ENCODE measurements at regions not wholly inside any gene's neighbourhood (a gene's known extent, or its start where the extent isn't known, plus 50 kb on each side); places are given as distances from the start of the nearest gene placed in this dataset.
A peak's percentile ranks its signal among the peaks of the same experiment; 100 is the strongest.

DNA sequence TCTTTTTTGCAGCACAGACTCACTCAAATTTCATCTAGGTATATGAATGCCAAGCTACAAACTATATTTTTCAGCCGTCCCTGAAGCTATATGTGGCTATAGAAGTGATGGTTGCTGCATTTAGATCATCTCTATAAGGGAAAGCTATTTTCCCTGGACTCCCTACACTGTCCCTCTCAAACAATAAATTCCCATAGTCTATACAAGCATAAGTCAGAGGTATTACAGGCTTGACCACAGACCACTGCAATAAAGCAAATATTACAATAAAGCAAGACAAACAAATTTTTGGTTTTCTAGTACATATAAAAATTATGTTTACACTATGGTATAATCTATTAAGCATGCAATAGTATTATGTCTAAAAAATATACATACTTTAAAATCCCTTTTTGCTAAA is 1015.5 kb upstream of the LRRN3 start:
- no peak for DNase-seq

DNA sequence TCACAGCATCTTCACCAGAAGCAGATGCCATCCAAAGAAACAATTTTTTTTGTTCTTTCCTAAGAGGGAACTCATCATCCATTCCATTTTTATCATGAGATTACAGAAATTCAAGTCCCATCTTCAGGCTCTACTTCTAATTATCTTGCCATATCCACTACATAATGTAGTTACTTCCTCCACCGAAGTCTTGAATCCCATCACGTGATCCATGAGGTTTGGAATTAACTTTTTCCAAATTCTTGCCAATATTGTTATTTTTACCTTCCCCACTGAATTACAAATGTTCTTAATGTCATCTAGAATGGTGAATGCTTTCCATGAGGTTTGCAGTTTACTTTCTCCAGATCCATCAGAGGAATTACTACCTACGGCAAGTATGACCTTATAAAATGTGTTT is 1014.7 kb upstream of the LRRN3 start:
- no peak for DNase-seq

DNA sequence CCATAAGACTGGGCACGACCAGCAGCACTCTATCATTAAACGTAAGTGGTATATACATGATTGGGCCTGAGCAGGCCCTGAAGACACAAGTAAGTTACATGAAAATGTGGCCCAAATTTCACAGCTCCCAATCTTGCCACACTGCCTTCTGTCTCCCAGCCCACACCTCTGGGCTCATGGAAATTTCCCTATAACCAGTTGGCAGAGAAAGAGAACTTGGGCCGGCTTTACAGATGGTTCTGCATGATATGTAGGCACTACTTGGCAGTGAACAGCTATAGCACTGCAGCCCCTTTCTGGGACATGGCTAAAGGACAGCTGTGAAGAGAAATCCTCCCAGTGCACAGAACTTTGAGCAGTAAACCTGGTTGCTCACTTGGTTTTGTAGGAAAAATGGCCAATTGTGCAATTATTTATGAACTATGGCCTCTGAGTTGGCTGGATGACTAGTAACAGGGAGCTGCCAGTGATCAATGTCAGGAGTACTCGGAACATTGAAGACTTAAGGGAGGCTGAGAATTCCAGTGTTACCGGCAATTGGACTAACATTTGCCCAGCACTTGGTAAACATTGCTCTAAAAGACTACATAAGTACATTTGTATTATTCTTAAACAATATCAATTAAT is 1006.6 kb upstream of the LRRN3 start:
- no peak for DNase-seq

DNA sequence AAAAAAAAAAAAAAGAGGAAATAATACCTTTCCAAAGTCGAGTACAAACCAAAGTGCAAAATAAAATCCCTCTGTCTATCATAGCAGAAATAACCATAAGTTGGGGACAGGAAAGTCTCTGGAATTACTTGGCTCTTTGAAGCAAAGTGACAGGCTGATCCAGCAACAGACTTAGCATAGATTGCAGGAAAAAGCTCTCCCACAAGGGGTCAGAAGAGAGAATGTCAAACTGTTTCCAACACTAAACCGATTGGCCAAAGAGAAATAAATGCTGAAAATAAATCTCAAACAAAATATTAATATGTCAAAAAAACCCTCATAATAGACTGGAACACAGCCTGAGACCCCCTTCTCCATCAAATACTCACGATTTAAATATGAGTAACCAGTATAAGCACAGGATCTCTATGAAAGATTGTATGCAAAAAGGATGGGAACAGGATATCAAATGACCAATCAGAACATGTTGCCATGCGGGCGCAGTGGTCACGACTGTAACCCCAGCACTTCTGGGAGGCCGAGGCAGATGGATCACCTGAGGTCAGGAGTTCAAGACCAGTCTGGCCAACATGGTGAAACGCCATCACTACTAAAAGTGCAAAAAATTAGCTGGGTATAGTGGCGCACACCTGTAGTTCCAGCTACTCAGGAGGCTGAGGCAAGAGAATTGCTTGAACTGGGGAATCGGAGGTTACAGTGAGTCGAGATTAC is 1000.7 kb upstream of the LRRN3 start:
- peak in 1 of 5 experiments; percentile 24 for DNase-seq

DNA sequence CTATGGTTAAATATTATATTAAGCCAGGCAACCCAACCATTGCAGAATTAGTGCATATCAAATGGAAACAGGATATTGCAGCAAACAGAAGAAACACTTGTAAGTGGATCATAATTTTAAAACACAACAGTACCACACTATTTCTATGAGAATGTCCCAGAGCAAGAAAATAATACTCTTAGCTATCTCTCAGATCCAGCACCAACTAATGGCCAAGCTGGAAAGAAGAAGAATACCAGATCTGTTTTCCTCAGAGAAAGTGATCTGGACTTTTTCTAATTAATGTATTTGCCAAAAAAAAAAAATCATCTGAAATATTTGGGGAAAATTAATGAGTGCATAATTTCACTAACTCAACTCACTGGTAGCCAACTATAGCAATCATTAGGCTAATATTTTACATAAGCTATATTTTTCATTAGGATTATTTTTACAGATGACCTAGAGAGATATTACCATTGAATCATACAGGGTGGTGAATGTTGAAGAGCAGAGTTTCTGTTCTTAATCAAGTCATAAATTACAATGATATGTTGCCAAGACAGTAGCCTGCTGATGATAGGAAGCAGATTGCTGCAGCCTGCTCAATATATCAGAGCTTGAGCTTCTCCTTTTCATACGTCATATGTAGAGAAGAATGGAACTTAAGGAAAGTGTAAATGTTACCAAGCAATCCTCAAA is 995.4 kb upstream of the LRRN3 start:
- no peak for DNase-seq

DNA sequence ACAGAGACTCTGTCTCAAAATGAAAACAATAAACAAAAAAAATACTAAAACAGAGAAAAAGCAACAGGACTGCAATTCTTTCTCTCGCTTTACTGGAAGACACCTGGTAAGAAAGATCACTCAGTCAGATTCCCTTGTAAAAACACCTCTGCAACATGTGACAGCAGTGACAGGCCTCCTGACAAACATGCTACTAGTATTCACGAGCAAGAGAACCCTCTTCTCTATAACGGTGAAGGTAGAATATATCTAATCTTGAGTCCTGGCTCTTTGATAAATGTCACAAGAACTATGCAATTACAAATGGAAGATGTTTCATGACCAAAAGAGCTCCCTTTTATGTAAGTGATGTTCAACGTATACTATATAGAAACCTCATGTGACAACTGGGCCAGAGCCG is 986.7 kb upstream of the LRRN3 start:
- no peak for DNase-seq

DNA sequence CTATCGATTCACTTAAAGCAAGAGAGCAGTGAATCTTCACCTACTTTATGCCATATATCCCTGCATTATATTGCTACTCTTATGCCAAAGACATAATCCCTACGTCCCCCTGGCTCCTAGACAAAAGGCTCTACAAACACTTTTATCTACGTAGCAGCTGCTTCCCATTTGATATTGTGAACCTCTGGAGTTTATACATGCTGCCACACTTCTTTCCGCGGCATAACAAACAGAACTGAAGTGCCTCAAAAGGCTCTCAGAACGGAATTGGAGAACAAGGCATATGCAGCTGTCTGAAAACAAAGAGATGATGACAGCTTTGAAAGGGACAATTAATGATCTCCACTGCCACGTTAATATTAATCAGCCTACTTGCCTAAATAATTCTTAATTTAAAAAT is 985.6 kb upstream of the LRRN3 start:
- DNase-seq: no peak

DNA sequence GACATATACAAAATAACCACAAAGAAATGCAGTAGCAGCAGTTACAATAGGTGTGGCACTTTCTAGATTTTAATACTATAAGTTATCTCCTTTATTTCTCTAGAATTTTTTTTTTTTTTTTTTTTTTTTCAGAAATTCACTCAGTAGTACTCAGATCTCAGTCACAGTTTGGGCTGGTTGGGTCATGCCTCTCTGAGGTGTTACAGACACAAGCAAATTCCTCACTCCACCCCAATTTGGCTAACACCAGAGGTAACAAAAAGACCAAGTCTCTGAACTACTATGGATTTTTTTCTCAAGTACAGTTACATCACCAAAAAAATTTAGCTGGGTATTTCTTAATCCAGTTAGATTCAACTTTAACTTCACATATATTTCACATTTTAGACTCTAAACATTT is 985.1 kb upstream of the LRRN3 start:
- DNase-seq: no peak

DNA sequence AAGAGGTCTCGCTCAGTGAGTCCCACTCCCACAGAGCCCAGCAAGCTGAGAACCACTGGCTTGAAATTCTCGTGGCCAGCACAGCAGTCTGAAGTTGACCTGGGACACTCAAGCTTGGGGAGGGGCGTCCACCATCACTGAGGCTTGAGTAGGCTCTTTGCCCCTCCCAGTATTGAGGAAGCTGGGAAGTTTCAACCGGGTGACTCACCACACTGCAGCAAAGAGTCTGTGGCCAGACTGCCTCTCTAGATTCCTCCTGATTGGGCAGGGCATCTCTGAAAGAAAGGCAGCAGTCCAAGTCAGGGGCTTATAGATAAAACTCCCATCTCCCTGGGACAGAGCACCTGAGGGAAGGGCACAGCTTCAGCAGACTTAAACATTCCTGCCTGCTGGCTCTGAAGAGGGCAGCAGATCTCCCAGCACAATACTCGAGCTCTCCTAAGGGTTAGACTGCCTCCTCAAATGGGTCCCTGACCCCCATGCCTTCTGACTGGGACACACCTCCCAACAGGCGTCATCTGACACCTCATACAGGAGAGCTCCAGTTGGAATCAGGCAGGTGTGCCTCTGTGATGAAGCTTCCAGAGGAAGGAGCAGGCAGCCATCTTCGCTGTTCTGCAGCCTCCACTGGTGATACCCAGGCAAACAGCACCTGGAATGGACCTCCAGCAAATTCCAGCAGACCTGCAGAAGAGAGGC is 970.9 kb upstream of the LRRN3 start:
- no peak for DNase-seq

DNA sequence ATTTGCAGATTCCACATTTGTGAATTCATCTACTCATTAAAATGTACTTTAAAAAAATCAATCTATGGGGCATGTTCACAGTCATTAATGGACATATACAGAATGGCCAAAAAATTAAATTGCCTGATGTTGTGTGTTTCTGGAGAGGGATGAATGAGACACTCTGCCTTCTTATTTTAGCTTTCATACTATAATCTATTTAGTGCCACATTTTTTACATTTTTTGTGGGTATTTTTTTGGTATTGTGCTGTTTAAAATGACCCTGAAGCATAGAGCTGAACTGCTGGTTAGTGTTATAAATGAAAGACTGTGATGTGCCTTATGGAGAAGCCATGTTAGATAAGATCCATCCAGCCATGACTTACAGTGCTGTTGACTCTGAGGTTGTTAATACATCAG is 961.8 kb upstream of the LRRN3 start:
- no peak for DNase-seq

DNA sequence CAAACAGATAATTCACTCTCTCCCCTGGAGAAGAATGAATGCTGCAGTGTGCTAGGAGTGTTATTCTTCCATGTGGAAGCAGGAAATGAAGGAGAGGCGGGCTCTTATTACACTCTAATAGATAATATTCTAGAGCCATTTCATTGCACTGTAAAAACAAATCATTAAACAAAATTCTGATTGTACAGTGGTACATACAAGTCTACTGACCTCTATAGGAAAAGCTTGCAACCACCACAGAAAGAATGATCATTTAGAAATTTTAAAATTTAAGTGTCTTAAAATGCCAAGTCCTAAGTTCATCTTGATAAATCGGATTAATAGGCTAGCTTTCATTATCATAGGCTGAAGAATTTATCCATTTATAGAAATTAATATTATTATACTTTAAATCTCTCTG is 960.3 kb upstream of the LRRN3 start:
- no peak for DNase-seq

DNA sequence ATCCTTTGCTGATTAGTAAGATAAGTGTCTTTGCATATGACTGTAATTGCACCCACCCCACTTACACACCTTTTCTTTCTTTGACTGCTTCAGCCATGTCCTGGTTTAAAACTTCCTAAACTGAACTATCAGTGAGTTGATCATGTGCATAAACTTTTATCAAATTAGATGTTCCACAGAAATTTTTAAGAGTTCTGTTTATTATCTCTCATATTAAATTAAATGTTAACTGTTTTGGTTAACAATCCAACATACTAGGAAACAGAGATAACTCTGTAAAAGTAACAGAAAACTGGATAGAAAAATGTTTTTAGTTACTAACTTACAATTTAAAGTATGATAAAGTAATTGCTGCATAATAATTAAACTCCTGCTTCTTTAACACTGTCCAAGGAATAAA is 959.6 kb upstream of the LRRN3 start:
- DNase-seq: no peak

DNA sequence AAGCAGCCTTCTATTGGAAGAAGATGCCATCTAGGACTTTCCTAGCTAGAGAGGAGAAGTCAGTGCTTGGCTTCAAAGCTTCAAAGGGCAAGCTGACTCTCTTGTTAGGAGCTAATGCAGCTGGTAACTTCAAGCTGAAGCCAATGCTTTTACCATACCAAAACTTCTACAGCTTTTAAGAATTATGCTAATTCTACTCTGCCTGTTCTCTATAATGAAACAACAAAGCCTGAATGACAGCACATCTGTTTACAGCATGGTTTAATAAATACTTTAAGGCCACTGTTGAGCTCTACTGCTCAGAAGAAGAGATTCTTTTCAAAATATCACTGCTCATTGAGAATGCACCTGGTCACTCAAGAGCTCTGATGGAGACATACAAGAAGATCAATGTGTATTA is 951.9 kb upstream of the LRRN3 start:
- DNase-seq: no peak

DNA sequence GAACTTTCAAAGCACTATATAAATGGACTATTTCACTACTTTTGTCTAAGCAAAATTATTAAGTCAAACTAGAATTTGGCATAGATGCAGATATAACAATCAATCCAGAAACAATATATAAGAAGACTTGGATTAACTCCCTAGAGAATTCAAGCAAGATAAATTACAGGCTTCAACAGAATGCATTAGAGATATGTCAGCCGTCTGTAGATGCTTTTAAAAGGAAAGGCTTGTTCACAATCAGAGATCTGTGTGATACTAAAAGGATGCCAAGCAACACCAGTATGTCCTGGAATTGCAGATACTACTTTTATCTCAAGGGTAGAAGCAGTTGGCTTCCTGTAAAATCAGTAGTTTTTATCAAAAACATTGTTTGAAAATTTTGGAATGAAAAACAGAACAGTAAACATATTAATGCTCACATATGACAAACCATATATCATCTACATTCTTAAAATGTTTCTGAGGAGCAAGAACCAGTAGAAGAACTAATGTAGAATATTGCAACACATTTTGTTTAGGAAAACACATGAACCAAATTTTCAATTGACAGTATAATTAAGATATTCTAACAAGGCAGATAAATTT is 947.9 kb upstream of the LRRN3 start:
- DNase-seq: no peak

DNA sequence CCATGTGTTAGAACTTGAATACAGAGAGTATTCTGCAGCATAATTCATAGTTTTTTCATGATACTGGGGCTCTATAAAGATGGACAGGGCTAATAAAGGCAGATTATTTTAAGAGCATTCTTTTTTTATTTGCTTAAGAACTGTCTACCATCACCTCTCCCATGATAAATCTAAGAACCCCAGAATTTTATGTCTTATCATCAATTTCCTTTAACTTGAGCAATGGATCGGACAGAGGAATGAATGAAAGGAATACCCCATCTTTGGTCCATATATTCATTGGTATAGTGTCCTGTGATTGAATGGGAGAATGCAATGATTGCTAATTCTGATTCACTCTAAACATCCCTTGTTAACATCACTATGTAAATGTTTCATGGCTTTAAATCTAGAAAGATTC is 946.3 kb upstream of the LRRN3 start:
- DNase-seq: no peak

DNA sequence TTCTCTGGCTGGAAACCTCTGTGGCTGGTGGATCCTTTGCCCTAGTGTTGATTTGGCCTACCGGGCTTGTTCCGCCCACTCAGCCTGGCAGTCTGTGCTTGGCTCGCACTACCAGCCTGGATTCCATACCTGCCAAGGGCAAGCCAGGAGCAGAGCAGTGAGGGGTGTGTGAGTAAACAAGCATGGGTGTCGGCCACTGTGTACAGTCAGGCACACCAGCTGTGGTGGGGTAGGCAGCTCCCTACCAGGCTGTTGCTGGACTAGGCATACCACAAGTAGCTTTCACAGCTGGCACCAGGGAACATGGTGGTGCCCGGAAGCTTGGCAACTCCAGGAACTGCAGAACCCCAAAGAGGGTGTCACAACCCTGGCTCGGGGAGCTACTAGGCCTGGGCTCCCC is 942.9 kb upstream of the LRRN3 start:
- no peak for DNase-seq

DNA sequence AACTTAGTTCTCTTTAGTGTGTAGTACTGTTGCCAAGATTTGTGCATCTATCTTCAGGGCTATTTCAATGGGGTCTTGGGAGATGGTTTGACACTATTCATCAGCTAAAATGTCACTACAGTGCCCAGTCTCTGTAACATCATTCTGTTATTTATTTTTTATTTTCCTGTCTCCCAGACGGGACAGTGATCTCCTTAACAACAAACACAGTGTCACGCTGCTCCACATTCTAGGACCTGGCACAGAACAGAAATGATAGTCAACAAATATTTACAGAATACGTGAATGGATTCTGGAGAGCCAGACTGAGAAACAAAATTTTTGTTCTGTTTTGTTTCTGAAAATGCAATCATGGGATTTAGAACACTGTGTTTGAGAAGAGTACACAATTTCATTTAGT is 937.7 kb upstream of the LRRN3 start:
- DNase-seq: no peak

DNA sequence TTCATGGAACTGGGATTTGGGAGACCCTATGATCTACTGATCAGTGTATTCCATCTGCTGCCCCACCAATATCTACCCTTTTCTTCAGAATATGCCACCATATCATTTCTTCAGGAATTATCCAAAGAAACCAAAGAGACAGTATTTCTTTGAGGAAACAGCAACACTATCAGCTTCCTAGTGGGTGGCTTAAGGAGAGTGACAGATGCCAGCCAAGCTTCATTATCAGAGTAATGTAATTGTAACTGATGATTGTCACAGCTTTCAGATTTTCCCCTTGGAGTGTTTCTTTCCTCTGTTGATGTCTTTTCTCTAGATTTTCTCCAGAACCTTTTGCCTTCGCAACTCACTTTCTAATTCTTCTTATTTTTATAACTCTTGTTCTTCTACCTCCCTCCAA is 934.4 kb upstream of the LRRN3 start:
- no peak for DNase-seq

DNA sequence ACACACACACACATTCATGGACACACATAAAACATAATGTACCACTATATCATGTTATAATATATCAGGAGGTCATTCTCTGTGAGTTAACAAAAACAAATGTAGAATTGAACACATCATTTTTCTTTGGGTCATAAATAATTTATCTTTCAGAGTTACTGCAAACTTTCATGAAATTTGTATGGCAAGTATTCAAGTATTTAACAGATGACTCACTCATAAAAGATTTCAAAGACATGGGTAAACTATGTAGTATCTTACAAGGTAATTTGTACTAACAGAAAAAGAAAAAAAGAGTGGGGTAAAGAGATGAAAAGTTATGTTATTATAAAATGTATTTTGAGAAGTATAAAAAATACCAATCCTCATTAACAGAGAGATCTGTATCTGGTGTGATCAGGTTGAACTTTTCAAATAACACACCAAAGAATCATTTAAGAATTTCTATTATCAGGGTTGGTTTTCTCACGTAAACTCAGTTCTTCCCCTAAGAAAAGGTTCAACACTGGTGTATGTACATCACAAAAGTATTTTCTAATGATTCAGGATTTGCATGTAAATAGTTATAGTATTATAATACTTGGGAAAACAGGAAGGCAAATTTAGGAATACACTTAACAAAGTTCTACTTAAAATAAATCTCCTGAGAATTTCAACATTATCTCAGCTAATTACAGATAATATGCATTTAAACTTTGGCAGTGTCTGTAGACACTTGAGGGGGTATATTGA is 933.1 kb upstream of the LRRN3 start:
- no peak for DNase-seq

DNA sequence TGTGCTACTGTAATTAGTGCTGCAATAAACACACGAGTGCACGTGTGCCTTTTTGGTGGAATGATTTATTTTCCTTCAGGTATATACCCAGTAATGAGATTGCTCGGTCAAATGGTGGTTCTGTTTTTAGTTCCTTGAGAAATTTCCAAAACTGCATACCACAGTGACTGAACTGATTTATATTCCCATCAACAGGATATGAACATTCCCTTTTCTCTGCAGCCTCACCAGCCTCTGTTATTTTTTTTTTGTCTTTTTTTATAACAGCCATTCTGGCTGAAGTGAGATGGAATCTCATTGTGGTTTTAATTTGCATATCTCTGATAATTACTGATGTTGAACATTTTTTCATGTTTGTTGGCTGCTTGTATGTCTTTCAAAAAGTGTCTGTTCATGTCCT is 922.9 kb upstream of the LRRN3 start:
- no peak for DNase-seq

DNA sequence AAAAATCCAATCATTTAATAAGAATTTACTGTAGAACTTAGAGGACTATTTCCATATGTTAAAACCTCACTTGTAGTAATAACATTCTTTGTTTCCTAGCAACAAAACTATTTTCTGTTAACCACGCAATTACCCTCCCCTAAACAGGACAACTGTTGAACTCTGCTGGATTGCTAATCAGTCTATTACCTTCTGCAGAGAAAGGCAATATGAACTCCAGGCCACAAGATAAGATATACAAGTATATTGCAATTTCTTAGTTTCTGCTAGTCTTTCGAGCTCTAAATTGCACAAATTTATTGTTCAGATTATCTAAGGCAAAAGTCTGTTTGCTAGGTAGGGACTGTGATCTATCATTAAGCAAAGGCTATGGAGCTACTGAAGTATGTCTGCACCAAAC is 920.1 kb upstream of the LRRN3 start:
- DNase-seq: no peak

DNA sequence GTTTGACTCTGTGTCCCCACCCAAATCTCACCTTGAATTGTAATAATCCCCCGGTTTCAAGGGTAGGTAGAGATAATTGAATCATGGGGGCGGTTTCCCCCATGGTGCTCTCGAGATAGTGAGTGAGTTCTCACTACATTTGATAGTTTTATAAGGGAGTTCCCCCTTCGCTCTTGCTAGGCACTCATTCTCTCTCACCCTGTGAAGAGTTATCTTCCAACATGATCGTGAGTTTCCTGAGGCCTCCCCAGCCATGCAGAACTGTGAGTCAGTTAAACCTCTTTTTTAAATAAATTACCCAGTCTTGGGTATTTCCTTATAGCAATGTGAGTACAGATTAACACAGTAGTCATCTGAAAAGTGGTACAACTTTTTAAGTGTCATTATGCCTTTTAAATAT is 913.5 kb upstream of the LRRN3 start:
- DNase-seq: no peak

DNA sequence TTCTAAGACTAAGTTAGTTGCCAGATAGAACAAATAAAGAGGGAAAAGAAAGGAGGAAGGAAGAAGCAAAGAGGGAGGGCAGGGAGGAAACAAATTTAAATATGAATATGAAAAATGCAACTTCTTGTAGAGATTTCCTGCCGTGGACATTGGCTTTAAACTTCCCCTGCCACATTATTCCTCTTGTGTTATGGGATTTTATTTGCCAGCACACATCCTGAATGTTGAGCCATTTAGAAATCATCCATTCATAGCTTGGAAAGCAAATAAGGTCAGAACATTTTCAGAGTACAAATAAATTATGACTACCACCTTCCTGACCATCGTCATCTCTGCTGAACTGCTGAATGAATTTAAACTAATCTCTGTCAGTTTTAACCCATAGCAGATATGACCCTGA is 911.9 kb upstream of the LRRN3 start:
- DNase-seq: no peak
